Nephron (organoid): ENCODE measurements at regions not wholly inside any gene's neighbourhood (a gene's known extent, or its start where the extent isn't known, plus 50 kb on each side); places are given as distances from the start of the nearest gene placed in this dataset.

Source experiments
- H3K27ac Mint-ChIP-seq, 3 experiments: 2 replicates each; pipeline ENCODE4 v1.8.0; 2020; ENCODE audit warnings: mixed read lengths in 3 of 3, mild to moderate bottlenecking in 2 of 3, moderate library complexity in 1 of 3
- H3K27me3 Mint-ChIP-seq: 2 replicates; pipeline ENCODE4 v1.8.0; 2021; ENCODE audit warnings: low read depth, mild to moderate bottlenecking, moderate library complexity, mixed read lengths
- H3K36me3 Mint-ChIP-seq: 2 replicates; pipeline ENCODE4 v1.8.0; 2020; ENCODE audit warnings: low read depth, mixed read lengths
- H3K4me1 Mint-ChIP-seq: 2 replicates; pipeline ENCODE4 v1.8.0; 2020; ENCODE audit warnings: mixed read lengths
- H3K4me3 Mint-ChIP-seq, 3 experiments: 2 replicates each; pipeline ENCODE4 v1.8.0; 2020; ENCODE audit warnings: mild to moderate bottlenecking in 3 of 3, mixed read lengths in 3 of 3, moderate library complexity in 2 of 3
- H3K9me3 Mint-ChIP-seq: 2 replicates; pipeline ENCODE4 v1.8.0; 2020; ENCODE audit warnings: mixed read lengths
- TF ChIP-seq, protein P1 (sequence below), 3 experiments: fragments of 200-600 bp; sonication (generic); IDR thresholded peaks; one replicate each; pipeline ENCODE4 v1.5.0; 2021; ENCODE audit warnings: antibody characterized with exemption in 3 of 3; ENCODE audit not compliant: unreplicated experiment in 3 of 3

DNA sequence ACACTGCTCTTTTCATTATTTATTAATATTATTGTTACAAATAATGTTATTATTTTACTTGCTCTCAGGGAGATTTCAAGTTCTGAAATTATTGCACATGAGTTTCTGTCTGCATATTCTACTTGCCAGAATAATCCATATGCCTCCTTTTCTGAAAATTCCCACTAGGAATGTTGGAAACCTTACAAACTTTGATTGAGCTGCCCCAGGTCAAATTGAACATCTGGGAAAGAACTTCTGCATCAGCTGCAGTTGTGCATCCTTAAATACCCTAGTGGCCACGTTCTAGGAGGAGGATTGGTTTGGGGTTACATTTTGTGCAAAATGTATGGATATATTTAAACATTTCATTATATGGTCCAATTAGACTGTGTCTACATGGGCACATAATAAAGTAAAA lies 1302.7 kb upstream of the PIK3C3 start:
- H3K36me3 Mint-ChIP-seq, result no peaks in the 10 kb centered on the region
- H3K4me3 Mint-ChIP-seq, result no peak overlapping the region
- peaks cover 23% of the 10 kb centered on the region for H3K4me1 Mint-ChIP-seq
- peaks cover 3% of the 10 kb centered on the region for H3K9me3 Mint-ChIP-seq
- H3K27ac Mint-ChIP-seq, result no peak overlapping the region
- TF ChIP-seq, protein P1, sequence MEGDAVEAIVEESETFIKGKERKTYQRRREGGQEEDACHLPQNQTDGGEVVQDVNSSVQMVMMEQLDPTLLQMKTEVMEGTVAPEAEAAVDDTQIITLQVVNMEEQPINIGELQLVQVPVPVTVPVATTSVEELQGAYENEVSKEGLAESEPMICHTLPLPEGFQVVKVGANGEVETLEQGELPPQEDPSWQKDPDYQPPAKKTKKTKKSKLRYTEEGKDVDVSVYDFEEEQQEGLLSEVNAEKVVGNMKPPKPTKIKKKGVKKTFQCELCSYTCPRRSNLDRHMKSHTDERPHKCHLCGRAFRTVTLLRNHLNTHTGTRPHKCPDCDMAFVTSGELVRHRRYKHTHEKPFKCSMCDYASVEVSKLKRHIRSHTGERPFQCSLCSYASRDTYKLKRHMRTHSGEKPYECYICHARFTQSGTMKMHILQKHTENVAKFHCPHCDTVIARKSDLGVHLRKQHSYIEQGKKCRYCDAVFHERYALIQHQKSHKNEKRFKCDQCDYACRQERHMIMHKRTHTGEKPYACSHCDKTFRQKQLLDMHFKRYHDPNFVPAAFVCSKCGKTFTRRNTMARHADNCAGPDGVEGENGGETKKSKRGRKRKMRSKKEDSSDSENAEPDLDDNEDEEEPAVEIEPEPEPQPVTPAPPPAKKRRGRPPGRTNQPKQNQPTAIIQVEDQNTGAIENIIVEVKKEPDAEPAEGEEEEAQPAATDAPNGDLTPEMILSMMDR (IDR thresholded peaks at IDR 0.05; ENCODE audit: unreplicated experiment in 3 of 3), result no peak
- H3K27me3 Mint-ChIP-seq, result no peaks in the 10 kb centered on the region

DNA sequence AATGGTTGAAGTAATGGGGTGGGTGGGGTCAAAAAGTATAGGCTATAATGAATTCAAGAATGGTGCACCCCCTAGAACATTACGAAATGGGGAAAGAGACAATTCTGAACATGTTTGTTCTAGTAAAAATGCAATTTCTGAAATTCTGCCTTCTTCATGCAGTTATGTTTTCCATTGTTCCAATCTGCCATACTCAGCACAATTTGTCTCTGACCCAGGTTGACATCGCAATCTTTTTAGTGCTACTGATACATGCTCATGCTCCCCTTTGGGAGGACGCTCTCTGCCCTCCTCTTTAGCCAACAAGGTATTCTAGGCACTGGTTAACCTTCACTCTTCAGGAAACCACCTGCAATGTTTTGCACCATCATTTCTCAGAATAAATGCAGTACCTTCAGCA lies 1303.9 kb upstream of the PIK3C3 start:
- TF ChIP-seq, protein P1 (IDR thresholded peaks at IDR 0.05; ENCODE audit: unreplicated experiment in 3 of 3), result no peak
- H3K4me3 Mint-ChIP-seq, result no peak overlapping the region
- H3K36me3 Mint-ChIP-seq, result no peaks in the 10 kb centered on the region
- peaks cover 2% of the 10 kb centered on the region for H3K9me3 Mint-ChIP-seq
- no peak overlapping the region for H3K27ac Mint-ChIP-seq
- H3K4me1 Mint-ChIP-seq, result peaks cover 23% of the 10 kb centered on the region
- no peaks in the 10 kb centered on the region for H3K27me3 Mint-ChIP-seq

DNA sequence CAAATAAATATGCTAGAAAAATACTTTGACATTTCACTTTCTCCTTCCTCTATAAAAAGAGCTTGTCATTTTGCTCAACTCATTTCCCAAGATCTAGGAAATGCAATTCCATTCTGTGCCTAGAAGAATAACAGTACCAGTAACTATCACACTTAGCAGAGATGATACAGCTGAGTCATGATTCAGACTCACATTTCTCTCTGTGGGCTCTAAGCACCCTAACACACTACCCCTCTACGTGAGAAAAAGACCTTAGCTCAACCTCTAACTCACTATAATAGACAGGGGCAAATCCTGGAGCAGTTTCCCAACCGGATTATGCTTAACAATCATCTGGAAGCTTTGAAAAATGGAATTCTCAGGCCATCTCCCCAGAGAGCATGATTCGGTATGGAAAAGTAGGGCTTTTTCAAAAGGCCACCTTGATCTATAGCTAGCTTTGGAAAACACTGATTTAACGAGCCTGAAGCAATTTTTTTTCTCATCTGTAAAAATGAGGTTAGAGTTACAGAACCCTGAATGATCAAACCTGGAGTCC lies 1312.3 kb upstream of the PIK3C3 start:
- Mint-ChIP-seq H3K9me3 (no peaks in the 10 kb centered on the region), H3K4me1 (no peaks in the 10 kb centered on the region)
- TF ChIP-seq, protein P1 (IDR thresholded peaks at IDR 0.05; ENCODE audit: unreplicated experiment in 3 of 3), result no peak

DNA sequence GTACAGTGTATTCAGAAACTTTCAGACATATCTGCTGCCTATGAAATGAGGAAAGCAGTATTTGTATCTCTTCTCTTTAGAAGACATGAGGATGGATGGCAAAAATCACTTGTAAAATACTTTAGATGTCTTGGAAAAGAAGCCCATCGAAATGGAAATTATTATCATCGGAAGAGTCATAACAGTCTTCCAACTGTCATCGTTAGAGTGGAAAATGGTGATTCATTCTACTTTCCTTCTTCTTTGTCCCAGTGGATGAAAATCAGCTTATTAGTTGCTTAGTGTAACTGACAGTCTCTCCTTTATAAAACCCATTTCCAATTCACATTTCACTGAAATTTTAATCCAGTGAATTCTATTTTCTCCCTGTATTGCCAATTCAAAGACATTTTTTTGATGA lies 1323.7 kb upstream of the PIK3C3 start:
- Mint-ChIP-seq H3K9me3 (peaks cover 2% of the 10 kb centered on the region), H3K36me3 (no peaks in the 10 kb centered on the region), H3K27ac (no peak overlapping the region), H3K4me3 (no peak overlapping the region), H3K4me1 (no peaks in the 10 kb centered on the region), H3K27me3 (no peaks in the 10 kb centered on the region)
- TF ChIP-seq, protein P1 (IDR thresholded peaks at IDR 0.05; ENCODE audit: unreplicated experiment in 3 of 3), result no peak

More for the DNA sequence above, 1312.3 kb upstream of the PIK3C3 start:
- Mint-ChIP-seq H3K4me3 (no peak overlapping the region), H3K27me3 (no peaks in the 10 kb centered on the region), H3K36me3 (no peaks in the 10 kb centered on the region), H3K27ac (no peak overlapping the region)

DNA sequence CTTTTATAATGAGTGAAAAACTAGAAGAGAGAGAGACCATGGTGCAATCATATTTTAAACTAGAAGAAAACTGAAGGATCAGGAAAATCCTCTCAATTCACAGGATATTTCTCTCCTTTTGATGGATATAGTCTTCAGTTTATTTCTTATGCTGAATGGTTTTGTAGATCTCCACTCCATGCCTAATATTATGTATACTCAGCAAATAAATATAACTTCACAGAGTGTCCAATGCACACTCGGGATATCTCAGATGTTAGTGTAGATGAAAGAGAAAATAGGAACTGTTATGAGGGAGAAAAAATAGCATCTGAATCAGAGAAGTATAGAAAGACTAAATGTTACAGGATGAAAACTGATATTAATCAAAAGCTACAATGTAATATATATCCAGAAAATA lies 1324.5 kb upstream of the PIK3C3 start:
- H3K9me3 Mint-ChIP-seq, result no peaks in the 10 kb centered on the region
- H3K4me1 Mint-ChIP-seq, result no peaks in the 10 kb centered on the region
- no peak overlapping the region for H3K27ac Mint-ChIP-seq
- no peaks in the 10 kb centered on the region for H3K36me3 Mint-ChIP-seq
- no peak overlapping the region for H3K4me3 Mint-ChIP-seq
- no peaks in the 10 kb centered on the region for H3K27me3 Mint-ChIP-seq
- TF ChIP-seq, protein P1 (IDR thresholded peaks at IDR 0.05; ENCODE audit: unreplicated experiment in 3 of 3), result no peak

DNA sequence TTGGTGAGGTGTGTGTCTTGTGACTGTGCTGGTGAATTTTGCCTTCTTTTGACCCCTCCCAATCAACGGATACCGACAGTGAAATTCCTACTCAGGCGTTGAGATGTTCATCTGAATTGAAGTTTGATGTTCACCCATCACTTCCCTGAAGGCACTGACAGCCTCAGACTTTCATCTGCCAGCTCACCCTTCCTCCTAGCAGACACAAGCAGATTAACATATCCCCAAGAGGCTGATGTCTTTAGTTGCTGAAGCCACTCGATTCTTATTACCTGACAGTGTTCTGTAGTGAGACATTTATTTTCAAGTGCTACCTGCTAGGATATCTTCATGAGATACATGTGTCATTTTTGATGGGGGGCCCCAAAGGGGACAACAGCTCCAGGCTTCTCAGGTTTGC lies 1330.1 kb upstream of the PIK3C3 start:
- no peaks in the 10 kb centered on the region for H3K9me3 Mint-ChIP-seq
- no peak overlapping the region for H3K4me3 Mint-ChIP-seq
- no peaks in the 10 kb centered on the region for H3K4me1 Mint-ChIP-seq
- no peaks in the 10 kb centered on the region for H3K27me3 Mint-ChIP-seq
- H3K27ac Mint-ChIP-seq, result no peak overlapping the region
- TF ChIP-seq, protein P1 (IDR thresholded peaks at IDR 0.05; ENCODE audit: unreplicated experiment in 3 of 3), result no peak
- no peaks in the 10 kb centered on the region for H3K36me3 Mint-ChIP-seq
